EL (cell line): ENCODE measurements at regions not wholly inside any gene's neighbourhood (a gene's known extent, or its start where the extent isn't known, plus 50 kb on each side); places are given as distances from the start of the nearest gene placed in this dataset.

Experiments
- DNase-seq: peaks from one replicate; pipeline ENCODE4 v3.0.0-alpha.2; 2016

- no peak for DNase-seq
These were observed 58.6 kb upstream of the KLHL29 start for GRCh38 chr2:23326330-23326729.

- DNase-seq, result no peak
These were observed 57.6 kb upstream of the KLHL29 start for GRCh38 chr2:23327416-23327815.

- DNase-seq, result no peak
These were observed 57.1 kb upstream of the KLHL29 start for GRCh38 chr2:23327887-23328286.

- peak; percentile 33 for DNase-seq
These were observed 54.8 kb upstream of the KLHL29 start for GRCh38 chr2:23330214-23330613.
